ENCODE measurements at regions not wholly inside any gene's neighbourhood (a gene's known extent, or its start where the extent isn't known, plus 50 kb on each side); places are given as distances from the start of the nearest gene placed in this dataset.

GRCh38 chr9:28014212-28014611, 440.9 kb upstream of the C9orf72 start:
- no peak for TF ChIP-seq CTCF (IDR thresholded peaks at IDR 0.05)
- TF ChIP-seq EP300 (IDR thresholded peaks at IDR 0.05) = no peak

All from sigmoid colon (tissue), 4 donors.